Activated CD8-positive, alpha-beta T cell treated with anti-CD3 and anti-CD28 coated beads for 36 hours (primary cell): ENCODE measurements at regions not wholly inside any gene's neighbourhood (a gene's known extent, or its start where the extent isn't known, plus 50 kb on each side); places are given as distances from the start of the nearest gene placed in this dataset.

Experiments
- ATAC-seq: fragments of 200-7000 bp; cut with Tn5 transposase; one replicate; pipeline ENCODE4 v1.10.0; 2021; ENCODE audit warnings: mild to moderate bottlenecking, moderate library complexity
- CTCF ChIA-PET: fragments of 350-600 bp; sonication (Branson Sonifier 250); formaldehyde crosslinking; loops from one replicate; lab custom pipeline; 2021; ENCODE audit warnings: antibody characterized with exemption; lab: Charles Lee
- POLR2A ChIA-PET: fragments of 350-600 bp; sonication (Branson Sonifier 250); formaldehyde crosslinking; loops from one replicate; lab custom pipeline; 2021; ENCODE audit warnings: antibody characterized with exemption; lab: Charles Lee
- DNase-seq: peaks from one replicate; pipeline ENCODE4 v3.0.0-alpha.2; 2020
- H3K27ac Mint-ChIP-seq: one replicate; pipeline ENCODE4 v1.8.0; 2021; ENCODE audit warnings: mild to moderate bottlenecking, mixed read lengths
- H3K27me3 Mint-ChIP-seq: one replicate; pipeline ENCODE4 v1.8.0; 2021; ENCODE audit warnings: mixed read lengths
- H3K36me3 Mint-ChIP-seq: one replicate; pipeline ENCODE4 v1.8.0; 2021; ENCODE audit warnings: low read depth, mixed read lengths
- H3K4me1 Mint-ChIP-seq: one replicate; pipeline ENCODE4 v1.8.0; 2021; ENCODE audit warnings: low read depth, mixed read lengths
- H3K4me3 Mint-ChIP-seq: one replicate; pipeline ENCODE4 v1.8.0; 2021; ENCODE audit warnings: mild to moderate bottlenecking, moderate library complexity, mixed read lengths
- H3K9me3 Mint-ChIP-seq: one replicate; pipeline ENCODE4 v1.8.0; 2021; ENCODE audit warnings: mixed read lengths
- intact Hi-C: fragments of 100-400 bp; cut with micrococcal nuclease; formaldehyde crosslinking; loops from one replicate; pipeline ENCODE4 v1.10.0; 2022
- TF ChIP-seq, protein P1 (sequence below): fragments of 200-600 bp; IDR thresholded peaks from one replicate; pipeline ENCODE4 v1.8.0; 2022; ENCODE audit warnings: antibody characterized with exemption, mild to moderate bottlenecking

DNA sequence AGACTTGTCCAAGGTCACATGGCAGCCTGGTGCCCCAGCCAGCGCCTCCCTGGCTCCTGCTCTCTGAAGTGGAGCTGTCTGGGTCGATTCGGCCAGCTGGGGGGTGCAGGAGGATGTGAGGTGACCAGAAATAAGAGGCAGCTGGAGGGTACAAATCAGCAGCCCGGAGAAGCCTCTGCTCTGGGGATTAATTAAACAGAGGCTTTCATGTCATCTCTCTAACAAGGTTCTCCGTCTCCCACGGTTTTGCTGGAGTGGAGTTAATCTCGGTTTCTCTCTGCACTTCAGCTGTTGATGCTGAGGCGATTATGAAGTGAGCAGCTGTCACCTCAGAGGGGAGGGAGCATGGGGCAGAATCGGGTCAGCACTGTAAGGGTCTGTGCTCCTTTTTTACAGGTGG lies 236.8 kb downstream of the TLE3 start:
- ChIA-PET POLR2A (no interaction called here), CTCF (no interaction called here)
- peaks cover 3% of the 10 kb centered on the region for H3K27me3 Mint-ChIP-seq
- H3K9me3 Mint-ChIP-seq, result no peaks in the 10 kb centered on the region
- H3K4me1 Mint-ChIP-seq, result peaks cover 14% of the 10 kb centered on the region
- H3K4me3 Mint-ChIP-seq, result no peak overlapping the region
- TF ChIP-seq, protein P1, sequence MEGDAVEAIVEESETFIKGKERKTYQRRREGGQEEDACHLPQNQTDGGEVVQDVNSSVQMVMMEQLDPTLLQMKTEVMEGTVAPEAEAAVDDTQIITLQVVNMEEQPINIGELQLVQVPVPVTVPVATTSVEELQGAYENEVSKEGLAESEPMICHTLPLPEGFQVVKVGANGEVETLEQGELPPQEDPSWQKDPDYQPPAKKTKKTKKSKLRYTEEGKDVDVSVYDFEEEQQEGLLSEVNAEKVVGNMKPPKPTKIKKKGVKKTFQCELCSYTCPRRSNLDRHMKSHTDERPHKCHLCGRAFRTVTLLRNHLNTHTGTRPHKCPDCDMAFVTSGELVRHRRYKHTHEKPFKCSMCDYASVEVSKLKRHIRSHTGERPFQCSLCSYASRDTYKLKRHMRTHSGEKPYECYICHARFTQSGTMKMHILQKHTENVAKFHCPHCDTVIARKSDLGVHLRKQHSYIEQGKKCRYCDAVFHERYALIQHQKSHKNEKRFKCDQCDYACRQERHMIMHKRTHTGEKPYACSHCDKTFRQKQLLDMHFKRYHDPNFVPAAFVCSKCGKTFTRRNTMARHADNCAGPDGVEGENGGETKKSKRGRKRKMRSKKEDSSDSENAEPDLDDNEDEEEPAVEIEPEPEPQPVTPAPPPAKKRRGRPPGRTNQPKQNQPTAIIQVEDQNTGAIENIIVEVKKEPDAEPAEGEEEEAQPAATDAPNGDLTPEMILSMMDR, result no peak
- intact Hi-C loops, result no loop called here
- no peak for DNase-seq
- no peak for ATAC-seq
- no peak overlapping the region for H3K27ac Mint-ChIP-seq
- H3K36me3 Mint-ChIP-seq, result no peaks in the 10 kb centered on the region

DNA sequence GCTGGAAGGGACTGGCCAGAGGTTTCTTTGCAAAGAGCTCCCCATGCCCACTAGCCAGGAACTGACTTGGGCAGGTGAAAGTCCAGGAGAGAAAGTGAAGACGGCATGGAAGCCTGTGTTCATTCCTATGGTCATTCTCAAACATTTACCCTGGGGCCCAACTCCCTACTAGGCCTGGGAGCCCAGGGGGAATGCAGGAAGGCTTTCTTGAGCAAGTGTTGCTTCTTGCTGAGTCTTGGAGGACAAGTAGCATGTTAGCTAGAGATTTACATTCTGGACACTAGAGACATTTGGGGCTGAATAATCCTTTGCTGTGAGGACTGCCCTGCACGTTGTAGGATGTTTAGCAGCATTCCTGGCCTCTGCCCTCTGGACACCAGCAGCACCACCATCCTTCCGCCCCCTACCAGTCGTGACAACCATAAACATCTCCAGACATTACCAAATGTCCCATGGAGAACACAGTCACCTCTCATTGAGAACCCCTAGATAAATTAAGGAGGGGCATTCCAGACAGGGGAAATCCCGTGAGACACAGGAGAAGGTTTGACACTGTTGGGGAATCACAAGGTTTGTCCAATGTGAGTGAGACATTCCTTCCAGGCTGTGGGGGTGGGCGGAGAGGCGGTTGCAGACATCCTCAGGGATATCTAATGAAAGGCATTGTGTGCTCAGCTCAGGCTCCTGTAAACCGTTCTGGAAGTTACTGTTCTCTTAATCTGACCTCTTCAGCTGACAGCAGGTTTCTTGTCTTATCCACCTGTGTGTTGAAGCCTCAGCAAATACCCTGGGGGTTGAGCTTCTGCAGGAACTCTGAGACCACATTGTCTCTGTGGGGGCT lies 236.2 kb downstream of the TLE3 start:
- H3K27me3 Mint-ChIP-seq, result peaks cover 3% of the 10 kb centered on the region
- no peaks in the 10 kb centered on the region for H3K36me3 Mint-ChIP-seq
- no peaks in the 10 kb centered on the region for H3K9me3 Mint-ChIP-seq
- no peak for DNase-seq
- TF ChIP-seq, protein P1, result no peak
- H3K27ac Mint-ChIP-seq, result no peak overlapping the region
- H3K4me1 Mint-ChIP-seq, result peaks cover 14% of the 10 kb centered on the region
- ChIA-PET POLR2A (no interaction called here), CTCF (no interaction called here)
- intact Hi-C loops, result no loop called here
- ATAC-seq, result no peak
- H3K4me3 Mint-ChIP-seq, result no peak overlapping the region

DNA sequence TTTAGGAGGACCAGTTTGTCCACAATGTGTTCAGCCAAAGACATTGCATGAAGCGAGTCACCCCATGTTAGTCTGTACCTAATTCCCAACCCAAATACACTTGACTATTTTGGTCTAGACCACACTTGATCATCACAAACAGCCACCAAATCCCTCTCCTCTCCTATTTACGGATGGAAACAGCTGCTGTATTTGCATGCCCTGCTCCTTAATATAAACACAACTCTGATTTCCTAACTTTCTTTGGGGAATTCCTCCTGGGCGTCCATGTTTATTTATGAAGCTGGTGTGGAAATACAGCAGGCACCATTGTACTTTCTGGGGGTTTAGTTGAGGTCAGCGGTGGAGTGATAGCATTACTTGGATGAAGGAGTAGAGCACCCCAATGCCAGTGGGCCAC lies 235.2 kb downstream of the TLE3 start:
- no peaks in the 10 kb centered on the region for H3K9me3 Mint-ChIP-seq
- peaks cover 9% of the 10 kb centered on the region for H3K4me1 Mint-ChIP-seq
- CTCF ChIA-PET, result no interaction called here
- no peaks in the 10 kb centered on the region for H3K36me3 Mint-ChIP-seq
- H3K27ac Mint-ChIP-seq, result no peak overlapping the region
- TF ChIP-seq, protein P1, result no peak
- intact Hi-C loops, result no loop called here
- H3K27me3 Mint-ChIP-seq, result peaks cover 3% of the 10 kb centered on the region
- DNase-seq (no peak), ATAC-seq (no peak)
- no peak overlapping the region for H3K4me3 Mint-ChIP-seq
- POLR2A ChIA-PET, result no interaction called here

DNA sequence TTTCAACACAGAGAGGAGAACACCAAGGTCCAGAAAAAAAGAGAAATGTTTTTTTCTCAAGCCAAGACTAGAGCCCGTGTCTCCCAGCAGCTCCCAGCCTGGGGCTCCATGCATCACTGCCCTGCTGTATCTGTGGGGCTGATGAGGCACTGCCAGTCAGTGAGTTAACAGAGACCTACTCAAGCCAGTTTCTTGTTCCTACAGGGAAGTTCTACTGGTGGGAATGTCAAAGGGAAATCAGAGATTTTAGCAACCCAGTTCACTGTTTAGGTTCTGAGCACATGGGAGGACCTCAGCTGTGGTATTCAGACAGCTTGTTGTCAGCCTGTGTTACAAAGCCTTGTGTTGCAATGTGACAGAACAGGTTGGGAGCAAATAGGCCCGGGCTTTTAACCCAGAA lies 234.3 kb downstream of the TLE3 start:
- H3K27ac Mint-ChIP-seq, result no peak overlapping the region
- no peaks in the 10 kb centered on the region for H3K9me3 Mint-ChIP-seq
- TF ChIP-seq, protein P1, result no peak
- intact Hi-C loops, result no loop called here
- CTCF ChIA-PET, result no interaction called here
- ATAC-seq (no peak), DNase-seq (no peak)
- H3K36me3 Mint-ChIP-seq, result no peaks in the 10 kb centered on the region
- peaks cover 3% of the 10 kb centered on the region for H3K4me1 Mint-ChIP-seq
- POLR2A ChIA-PET, result no interaction called here
- H3K4me3 Mint-ChIP-seq, result no peak overlapping the region
- peaks cover 3% of the 10 kb centered on the region for H3K27me3 Mint-ChIP-seq

DNA sequence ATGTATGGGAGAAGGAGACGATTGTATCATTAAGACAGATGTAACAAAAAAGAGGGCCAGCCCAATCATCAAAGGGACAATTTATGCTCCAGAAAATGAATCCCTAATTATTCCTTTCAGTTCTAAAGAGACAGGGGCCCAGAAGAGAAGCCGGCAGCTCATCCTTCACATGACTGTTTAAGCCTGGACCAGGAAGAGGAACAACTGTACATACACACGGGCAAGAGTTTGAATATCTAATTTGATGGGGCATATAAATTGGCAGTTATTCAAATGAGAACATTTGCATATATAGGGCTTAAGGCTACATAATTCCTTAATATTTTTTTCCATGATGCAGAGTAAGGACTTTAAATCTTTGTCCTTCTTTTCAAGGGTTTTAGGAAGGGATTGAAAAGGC lies 232.3 kb downstream of the TLE3 start:
- H3K36me3 Mint-ChIP-seq, result no peaks in the 10 kb centered on the region
- POLR2A ChIA-PET, result no interaction called here
- ATAC-seq (no peak), DNase-seq (no peak)
- no peak overlapping the region for H3K4me3 Mint-ChIP-seq
- H3K4me1 Mint-ChIP-seq, result no peaks in the 10 kb centered on the region
- intact Hi-C loops, result no loop called here
- peaks cover 1% of the 10 kb centered on the region for H3K27me3 Mint-ChIP-seq
- CTCF ChIA-PET, result interaction anchor here (0.7 to 1.1 kb wide), 2 partner anchors 8 to 30 kb away, joined by 3 read pairs; no protein-coding TSS in a partner anchor
- H3K9me3 Mint-ChIP-seq, result no peaks in the 10 kb centered on the region
- TF ChIP-seq, protein P1, result no peak
- H3K27ac Mint-ChIP-seq, result no peak overlapping the region
